H1 (cell line): ENCODE measurements at regions not wholly inside any gene's neighbourhood (a gene's known extent, or its start where the extent isn't known, plus 50 kb on each side); places are given as distances from the start of the nearest gene placed in this dataset.

ENCODE experiments used
- GTF2F1 ChIP-seq: IDR thresholded peaks from 2 replicates; pipeline ENCODE4 v1.6.1; 2012; ENCODE audit warnings: low read depth, low read length, improper control_type of control experiment, borderline replicate concordance
- MAX ChIP-seq: IDR thresholded peaks from 2 replicates; pipeline ENCODE4 v1.6.1; 2012; ENCODE audit warnings: inconsistent platforms
- NRF1 ChIP-seq: IDR thresholded peaks from 2 replicates; pipeline ENCODE4 v1.6.1; 2011; ENCODE audit warnings: mild to moderate bottlenecking, low read depth, low read length, improper control_type of control experiment
- SIRT6 ChIP-seq: IDR thresholded peaks from one replicate; pipeline ENCODE4 v1.7.1; 2012; ENCODE audit warnings: low read length, inconsistent platforms
- TAF7 ChIP-seq: optimal IDR thresholded peaks from 2 replicates; pipeline ENCODE3; 2011; ENCODE audit warnings: low read depth, mild to moderate bottlenecking, inconsistent platforms, low read length, moderate library complexity, borderline replicate concordance
- TBP ChIP-seq: IDR thresholded peaks from 2 replicates; pipeline ENCODE4 v1.6.1; 2011; ENCODE audit warnings: low read depth, low read length, improper control_type of control experiment

GRCh38 chr13:47004540-47004939, 107.7 kb upstream of the HTR2A start (continued):
- TF ChIP-seq NRF1 (no peak), SIRT6 (no peak), GTF2F1 (no peak), TAF7 (no peak), TBP (no peak), MAX (no peak)
